CD4-positive, alpha-beta T cell (primary cell): ENCODE measurements at regions not wholly inside any gene's neighbourhood (a gene's known extent, or its start where the extent isn't known, plus 50 kb on each side); places are given as distances from the start of the nearest gene placed in this dataset.
A peak's percentile ranks its signal among the peaks of the same experiment; 100 is the strongest.

Experiments
- ATAC-seq: fragments of 200-7000 bp; cut with Tn5 transposase; one replicate; pipeline ENCODE4 v1.10.0; 2022; ENCODE audit warnings: mild to moderate bottlenecking; ENCODE audit not compliant: poor library complexity
- CTCF ChIA-PET: fragments of 350-600 bp; sonication (Branson Sonifier 250); formaldehyde crosslinking; loops from one replicate; lab custom pipeline; 2021; ENCODE audit warnings: antibody characterized with exemption, inconsistent platforms; lab: Charles Lee
- POLR2A ChIA-PET: fragments of 350-600 bp; sonication (Branson Sonifier 250); formaldehyde crosslinking; loops from one replicate; lab custom pipeline; 2021; ENCODE audit warnings: antibody characterized with exemption, inconsistent platforms; lab: Charles Lee
- DNase-seq, 14 experiments: peaks; one replicate each; pipeline ENCODE4 v3.0.0-alpha.2; 2013 to 2020; ENCODE audit warnings: mixed read lengths in 2 of 14
- H3K27ac ChIP-seq, 2 donors: one replicate each; pipeline versions ENCODE4 v1.5.1 to v1.7.0; 2013; ENCODE audit warnings: low read length in 2 of 2, low read depth in 1 of 2, mild to moderate bottlenecking in 1 of 2
- H3K27me3 ChIP-seq, 2 experiments: 1 replicate in 1 of 2; 2 replicates in 1 of 2; pipeline versions ENCODE4 v1.6.1 to v1.7.0; 2013; ENCODE audit warnings: low read length in 2 of 2, control low read depth in 1 of 2, mild to moderate bottlenecking in 1 of 2, moderate library complexity in 1 of 2; ENCODE audit not compliant: insufficient read depth in 2 of 2, control insufficient read depth in 1 of 2
- H3K36me3 ChIP-seq: one replicate; pipeline ENCODE4 v1.6.1; 2013; ENCODE audit warnings: low read length, control low read depth; ENCODE audit not compliant: insufficient read depth
- H3K4me1 ChIP-seq: one replicate; pipeline ENCODE4 v1.6.1; 2013; ENCODE audit warnings: low read length, control low read depth; ENCODE audit not compliant: insufficient read depth
- H3K4me3 ChIP-seq: one replicate; pipeline ENCODE4 v1.5.1; 2013; ENCODE audit warnings: mild to moderate bottlenecking, low read length, moderate library complexity
- H3K9me3 ChIP-seq, 2 experiments: 1 replicate in 1 of 2; 2 replicates in 1 of 2; pipeline versions ENCODE4 v1.6.1 to v1.7.0; 2013; ENCODE audit warnings: low read length in 2 of 2, mild to moderate bottlenecking in 2 of 2, control low read depth in 1 of 2, moderate library complexity in 1 of 2; ENCODE audit not compliant: control insufficient read depth in 1 of 2, insufficient read depth in 1 of 2
- H3K27ac Mint-ChIP-seq: one replicate; pipeline ENCODE4 v1.8.0; 2020; ENCODE audit warnings: mixed read lengths
- H3K27me3 Mint-ChIP-seq: one replicate; pipeline ENCODE4 v1.8.0; 2021; ENCODE audit warnings: mixed read lengths
- H3K36me3 Mint-ChIP-seq: one replicate; pipeline ENCODE4 v1.8.0; 2021; ENCODE audit warnings: low read depth, mixed read lengths
- H3K4me1 Mint-ChIP-seq: one replicate; pipeline ENCODE4 v1.8.0; 2021; ENCODE audit warnings: low read depth, mixed read lengths
- H3K4me3 Mint-ChIP-seq: one replicate; pipeline ENCODE4 v1.8.0; 2020; ENCODE audit warnings: mild to moderate bottlenecking, mixed read lengths
- H3K9me3 Mint-ChIP-seq: one replicate; pipeline ENCODE4 v1.8.0; 2020; ENCODE audit warnings: mixed read lengths
- intact Hi-C, 2 experiments: fragments of 100-400 bp; cut with DNase I in 1 of 2; cut with micrococcal nuclease in 1 of 2; formaldehyde crosslinking; loops; one replicate each; pipeline versions ENCODE4 v1.15.1 to v1.9.0; 2023 to 2025; cut with DNase I, micrococcal nuclease
- TF ChIP-seq, protein P1 (sequence below): fragments of 200-600 bp; IDR thresholded peaks from one replicate; pipeline ENCODE4 v1.8.0; 2022; ENCODE audit warnings: antibody characterized with exemption, mild to moderate bottlenecking

GRCh38 chr6:156402628-156403027 lies 374.6 kb upstream of the ARID1B start:
- Histone ChIP-seq H3K4me3 (no peak overlapping the region), H3K4me1 (peaks cover 13% of the 10 kb centered on the region), H3K27ac (no peak overlapping the region), H3K27me3 (no peaks in the 10 kb centered on the region), H3K9me3 (no peaks in the 10 kb centered on the region), H3K36me3 (no peaks in the 10 kb centered on the region)
- ChIA-PET POLR2A (no interaction called here), CTCF (no interaction called here)
- Mint-ChIP-seq H3K27ac (no peak overlapping the region), H3K9me3 (no peaks in the 10 kb centered on the region), H3K36me3 (no peaks in the 10 kb centered on the region), H3K4me1 (peaks cover 39% of the 10 kb centered on the region), H3K4me3 (no peak overlapping the region), H3K27me3 (no peaks in the 10 kb centered on the region)
- DNase-seq: no peak
- intact Hi-C loops: no loop called here
- TF ChIP-seq, protein P1, sequence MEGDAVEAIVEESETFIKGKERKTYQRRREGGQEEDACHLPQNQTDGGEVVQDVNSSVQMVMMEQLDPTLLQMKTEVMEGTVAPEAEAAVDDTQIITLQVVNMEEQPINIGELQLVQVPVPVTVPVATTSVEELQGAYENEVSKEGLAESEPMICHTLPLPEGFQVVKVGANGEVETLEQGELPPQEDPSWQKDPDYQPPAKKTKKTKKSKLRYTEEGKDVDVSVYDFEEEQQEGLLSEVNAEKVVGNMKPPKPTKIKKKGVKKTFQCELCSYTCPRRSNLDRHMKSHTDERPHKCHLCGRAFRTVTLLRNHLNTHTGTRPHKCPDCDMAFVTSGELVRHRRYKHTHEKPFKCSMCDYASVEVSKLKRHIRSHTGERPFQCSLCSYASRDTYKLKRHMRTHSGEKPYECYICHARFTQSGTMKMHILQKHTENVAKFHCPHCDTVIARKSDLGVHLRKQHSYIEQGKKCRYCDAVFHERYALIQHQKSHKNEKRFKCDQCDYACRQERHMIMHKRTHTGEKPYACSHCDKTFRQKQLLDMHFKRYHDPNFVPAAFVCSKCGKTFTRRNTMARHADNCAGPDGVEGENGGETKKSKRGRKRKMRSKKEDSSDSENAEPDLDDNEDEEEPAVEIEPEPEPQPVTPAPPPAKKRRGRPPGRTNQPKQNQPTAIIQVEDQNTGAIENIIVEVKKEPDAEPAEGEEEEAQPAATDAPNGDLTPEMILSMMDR: no peak
- no peak for ATAC-seq

- Mint-ChIP-seq H3K9me3 (no peaks in the 10 kb centered on the region), H3K36me3 (no peaks in the 10 kb centered on the region), H3K4me3 (no peak overlapping the region), H3K27me3 (no peaks in the 10 kb centered on the region), H3K27ac (no peak overlapping the region), H3K4me1 (peaks cover 43% of the 10 kb centered on the region)
- DNase-seq (no peak), ATAC-seq (no peak)
- intact Hi-C loops: no loop called here
- Histone ChIP-seq H3K27ac (no peak overlapping the region), H3K9me3 (no peaks in the 10 kb centered on the region), H3K4me1 (peaks cover 17% of the 10 kb centered on the region), H3K27me3 (no peaks in the 10 kb centered on the region), H3K36me3 (no peaks in the 10 kb centered on the region), H3K4me3 (no peak overlapping the region)
- ChIA-PET POLR2A (no interaction called here), CTCF (no interaction called here)
- TF ChIP-seq, protein P1: no peak
These were observed 375.0 kb upstream of the ARID1B start for GRCh38 chr6:156402227-156402626.

GRCh38 chr6:156400487-156400886 lies 376.7 kb upstream of the ARID1B start:
- Mint-ChIP-seq H3K4me3 (no peak overlapping the region), H3K9me3 (no peaks in the 10 kb centered on the region), H3K27me3 (no peaks in the 10 kb centered on the region), H3K4me1 (peaks cover 57% of the 10 kb centered on the region), H3K36me3 (no peaks in the 10 kb centered on the region), H3K27ac (peak overlapping the region; percentile 97)
- TF ChIP-seq, protein P1: no peak
- Histone ChIP-seq H3K4me1 (peaks cover 30% of the 10 kb centered on the region), H3K27me3 (no peaks in the 10 kb centered on the region), H3K4me3 (no peak overlapping the region), H3K36me3 (no peaks in the 10 kb centered on the region), H3K9me3 (no peaks in the 10 kb centered on the region), H3K27ac (no peak overlapping the region)
- DNase-seq: no peak
- ChIA-PET POLR2A (no interaction called here), CTCF (no interaction called here)
- intact Hi-C loops: no loop called here
- no peak for ATAC-seq
